GM12878 (cell line): ENCODE measurements at regions not wholly inside any gene's neighbourhood (a gene's known extent, or its start where the extent isn't known, plus 50 kb on each side); places are given as distances from the start of the nearest gene placed in this dataset.

ENCODE experiments used
- ATAC-seq: fragments of 200-7000 bp; cut with Tn5 transposase; 3 replicates; pipeline ENCODE4 v1.9.1; 2020; ENCODE audit warnings: mild to moderate bottlenecking, moderate library complexity
- BruUV-seq: library from RNA; stranded (reverse); fragments of 400-500 nt; replicated peaks from 2 replicates; lab custom pipeline; 2021; lab: Mats Ljungman, UMichigan
- CTCF ChIA-PET: fragments of 300-600 bp; sonication (Branson Sonifier 250); formaldehyde crosslinking; extraction: SDS; loops from one replicate; lab custom pipeline; 2021; ENCODE audit warnings: inconsistent platforms; lab: Yijun Ruan, JAX
- POLR2A ChIA-PET: fragments of 350-600 bp; formaldehyde crosslinking; extraction: SDS; loops from one replicate; lab custom pipeline; 2021; ENCODE audit warnings: inconsistent platforms; lab: Charles Lee
- RAD21 ChIA-PET: fragments of 300-600 bp; sonication (Branson Sonifier 250); formaldehyde crosslinking; loops from one replicate; lab custom pipeline; 2023; ENCODE audit warnings: antibody characterized with exemption; ENCODE audit not compliant: unreplicated experiment; lab: Charles Lee
- SMC1A ChIA-PET: fragments of 300-600 bp; sonication (Branson Sonifier 250); formaldehyde crosslinking; loops from one replicate; lab custom pipeline; 2023; ENCODE audit not compliant: unreplicated experiment, uncharacterized antibody; lab: Charles Lee
- DNase-seq: peaks from one replicate; pipeline ENCODE4 v3.0.0-alpha.2; 2011; ENCODE audit warnings: low read depth, low spot score
- FAIRE-seq: peaks from 3 replicates; lab custom pipeline; 2011; peaks lifted over from hg19 to GRCh38; lab: Jason Lieb, UNC
- H2AFZ ChIP-seq: 2 replicates; pipeline ENCODE4 v1.6.0; 2011; ENCODE audit warnings: low read depth, low read length, control low read depth; ENCODE audit not compliant: control insufficient read depth
- H3K27ac ChIP-seq: 2 replicates; pipeline ENCODE4 v1.5.1; 2011; ENCODE audit warnings: control low read depth; ENCODE audit not compliant: control insufficient read depth, insufficient read depth
- H3K27me3 ChIP-seq, 2 experiments: replicated peaks in 1 of 2; 2 replicates each; pipeline versions ENCODE4 v1.6.0 to v1.6.1; 2011; ENCODE audit warnings: low read length in 1 of 2; ENCODE audit not compliant: control insufficient read depth in 2 of 2, insufficient read depth in 2 of 2
- H3K36me3 ChIP-seq, 2 experiments: 2 replicates each; pipeline ENCODE4 v1.5.1; 2011; ENCODE audit warnings: low read length in 1 of 2; ENCODE audit not compliant: control insufficient read depth in 2 of 2, insufficient read depth in 2 of 2
- H3K4me1 ChIP-seq: 2 replicates; pipeline ENCODE4 v1.6.1; 2011; ENCODE audit warnings: mild to moderate bottlenecking, low read length, moderate library complexity, mixed read lengths; ENCODE audit not compliant: control insufficient read depth, insufficient read depth
- H3K4me2 ChIP-seq: 2 replicates; pipeline ENCODE4 v1.6.0; 2011; ENCODE audit warnings: control low read depth; ENCODE audit not compliant: control insufficient read depth, insufficient read depth
- H3K4me3 ChIP-seq: fragments of 200-600 bp; sonication (generic); 2 replicates; pipeline ENCODE4 v1.5.1; 2016
- H3K79me2 ChIP-seq: 2 replicates; pipeline ENCODE4 v1.6.0; 2011; ENCODE audit warnings: low read length; ENCODE audit not compliant: control insufficient read depth, insufficient read depth
- H3K9ac ChIP-seq: 2 replicates; pipeline ENCODE4 v1.8.0; 2011; ENCODE audit warnings: low read length, control low read depth, mixed read lengths; ENCODE audit not compliant: control insufficient read depth, insufficient read depth
- H3K9me3 ChIP-seq: replicated peaks from 3 replicates; pipeline ENCODE4 v1.5.1; 2011; ENCODE audit warnings: mild to moderate bottlenecking, low read length; ENCODE audit not compliant: control insufficient read depth, insufficient read depth
- H4K20me1 ChIP-seq: 2 replicates; pipeline ENCODE4 v1.6.0; 2011; ENCODE audit not compliant: control insufficient read depth, insufficient read depth
- ATF7 ChIP-seq: fragments of 450-650 bp; IDR thresholded peaks from 2 replicates; pipeline ENCODE4 v1.6.1; 2016; ENCODE audit warnings: low read depth, mild to moderate bottlenecking
- IRF4 ChIP-seq: IDR thresholded peaks from 2 replicates; pipeline ENCODE4 v1.6.1; 2011; ENCODE audit warnings: low read depth, low read length
- JUNB ChIP-seq: IDR thresholded peaks from 2 replicates; pipeline ENCODE4 v1.6.1; 2016; ENCODE audit warnings: antibody characterized with exemption, mild to moderate bottlenecking
- NR2C2 ChIP-seq: IDR thresholded peaks from 2 replicates; pipeline ENCODE4 v1.6.1; 2011; ENCODE audit warnings: borderline replicate concordance, low read depth; ENCODE audit not compliant: control insufficient read depth, insufficient read length
- RAD21 ChIP-seq: IDR thresholded peaks from 2 replicates; pipeline ENCODE4 v1.6.1; 2011; ENCODE audit warnings: mild to moderate bottlenecking, low read depth, low read length, moderate library complexity; ENCODE audit not compliant: insufficient read depth
- RBBP5 ChIP-seq: fragments of 200-600 bp; sonication (generic); conservative IDR thresholded peaks from 2 replicates; pipeline ENCODE4 v1.6.1; 2016
- SMAD1 ChIP-seq: fragments of 450-650 bp; IDR thresholded peaks from 2 replicates; pipeline ENCODE4 v1.6.1; 2018; ENCODE audit warnings: mild to moderate bottlenecking, low read depth; ENCODE audit not compliant: partially characterized antibody
- TCF12 ChIP-seq: IDR thresholded peaks from 2 replicates; pipeline ENCODE4 v1.6.1; 2011; ENCODE audit warnings: low read depth, mild to moderate bottlenecking, low read length
- YBX1 ChIP-seq: fragments of 450-650 bp; IDR thresholded peaks from 2 replicates; pipeline ENCODE4 v1.6.1; 2016; ENCODE audit warnings: antibody characterized with exemption
- ZZZ3 ChIP-seq: IDR thresholded peaks from 2 replicates; pipeline ENCODE4 v1.6.1; 2011; ENCODE audit warnings: low read depth; ENCODE audit not compliant: control insufficient read depth, insufficient read length
- WGBS: methylation state at CpG from one replicate; pipeline ENCODE4 v1.1.6; 2016; ENCODE audit warnings: low lambda C conversion rate; ENCODE audit not compliant: insufficient replicate concordance, insufficient coverage; ENCODE audit errors: missing lambda C conversion rate; 5-methylcytosine and 5-hydroxymethylcytosine counted together
- in situ Hi-C: fragments of 300-500 bp; cut with MboI; formaldehyde crosslinking; loops from 9 replicates; pipeline ENCODE4 v1.14.3; 2018; ENCODE audit warnings: mixed read lengths
- intact Hi-C: fragments of 100-400 bp; cut with micrococcal nuclease; formaldehyde crosslinking; loops from one replicate; pipeline ENCODE4 v1.14.2; 2022; ENCODE audit not compliant: unreplicated experiment
- TF ChIP-seq, protein P1 (sequence below), 3 experiments: IDR thresholded peaks in 2 of 3; conservative IDR thresholded peaks in 1 of 3; 2 replicates each; pipeline ENCODE4 v1.5.1; 2011; ENCODE audit warnings: low read depth in 3 of 3, low read length in 3 of 3, mild to moderate bottlenecking in 3 of 3, control low read depth in 2 of 3, moderate library complexity in 2 of 3, inconsistent platforms in 1 of 3, mixed read lengths in 1 of 3; ENCODE audit not compliant: control insufficient read depth in 2 of 3, insufficient read depth in 1 of 3; ENCODE audit errors: extremely low read depth in 1 of 3
- TF ChIP-seq, protein P2 (sequence below): fragments of 450-650 bp; formaldehyde crosslinking; IDR thresholded peaks from 2 replicates; pipeline ENCODE4 v1.4.0; 2022; ENCODE audit warnings: mild to moderate bottlenecking, moderate library complexity
- TF ChIP-seq, protein P3 (sequence below): fragments of 450-650 bp; IDR thresholded peaks from 2 replicates; pipeline ENCODE4 v1.6.1; 2017; ENCODE audit warnings: mild to moderate bottlenecking, moderate library complexity
- TF ChIP-seq, protein P4 (sequence below): fragments of 450-650 bp; IDR thresholded peaks from 2 replicates; pipeline ENCODE4 v1.6.1; 2018; ENCODE audit warnings: borderline replicate concordance, mild to moderate bottlenecking; ENCODE audit not compliant: partially characterized antibody

DNA sequence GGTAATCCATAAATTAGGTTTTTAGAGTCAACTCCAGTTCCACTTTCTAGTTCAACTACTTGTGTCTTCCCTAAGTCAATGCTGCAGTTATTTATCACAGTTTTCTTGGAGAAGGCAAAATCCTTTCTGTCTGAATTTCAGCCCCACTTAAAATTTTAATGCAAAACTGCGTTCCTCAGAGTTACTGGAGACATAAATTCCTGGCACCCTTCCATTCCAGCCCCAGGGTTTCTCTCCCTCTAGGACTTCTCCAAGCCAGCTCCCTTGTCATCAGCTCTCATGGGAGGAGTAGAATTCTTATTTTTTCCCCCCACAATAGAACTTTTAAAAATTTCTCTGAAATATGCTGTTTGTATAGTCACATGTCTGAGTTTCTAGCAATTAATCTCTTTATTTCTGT, 50.6 kb upstream of the PHOX2B start:
- TF ChIP-seq, protein P1, sequence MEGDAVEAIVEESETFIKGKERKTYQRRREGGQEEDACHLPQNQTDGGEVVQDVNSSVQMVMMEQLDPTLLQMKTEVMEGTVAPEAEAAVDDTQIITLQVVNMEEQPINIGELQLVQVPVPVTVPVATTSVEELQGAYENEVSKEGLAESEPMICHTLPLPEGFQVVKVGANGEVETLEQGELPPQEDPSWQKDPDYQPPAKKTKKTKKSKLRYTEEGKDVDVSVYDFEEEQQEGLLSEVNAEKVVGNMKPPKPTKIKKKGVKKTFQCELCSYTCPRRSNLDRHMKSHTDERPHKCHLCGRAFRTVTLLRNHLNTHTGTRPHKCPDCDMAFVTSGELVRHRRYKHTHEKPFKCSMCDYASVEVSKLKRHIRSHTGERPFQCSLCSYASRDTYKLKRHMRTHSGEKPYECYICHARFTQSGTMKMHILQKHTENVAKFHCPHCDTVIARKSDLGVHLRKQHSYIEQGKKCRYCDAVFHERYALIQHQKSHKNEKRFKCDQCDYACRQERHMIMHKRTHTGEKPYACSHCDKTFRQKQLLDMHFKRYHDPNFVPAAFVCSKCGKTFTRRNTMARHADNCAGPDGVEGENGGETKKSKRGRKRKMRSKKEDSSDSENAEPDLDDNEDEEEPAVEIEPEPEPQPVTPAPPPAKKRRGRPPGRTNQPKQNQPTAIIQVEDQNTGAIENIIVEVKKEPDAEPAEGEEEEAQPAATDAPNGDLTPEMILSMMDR (IDR thresholded peaks at IDR 0.05 in 2 of 3, conservative IDR thresholded peaks at IDR 0.05 in 1 of 3; ENCODE audit: control insufficient read depth in 2 of 3, extremely low read depth in 1 of 3, insufficient read depth in 1 of 3, low read depth in 3 of 3, low read length in 3 of 3), result no peak
- TF ChIP-seq NR2C2 (no peak), ZZZ3 (no peak), RBBP5 (no peak), TCF12 (no peak), IRF4 (no peak), JUNB (no peak), SMAD1 (no peak), YBX1 (no peak), ATF7 (no peak), RAD21 (no peak)
- TF ChIP-seq, protein P2, sequence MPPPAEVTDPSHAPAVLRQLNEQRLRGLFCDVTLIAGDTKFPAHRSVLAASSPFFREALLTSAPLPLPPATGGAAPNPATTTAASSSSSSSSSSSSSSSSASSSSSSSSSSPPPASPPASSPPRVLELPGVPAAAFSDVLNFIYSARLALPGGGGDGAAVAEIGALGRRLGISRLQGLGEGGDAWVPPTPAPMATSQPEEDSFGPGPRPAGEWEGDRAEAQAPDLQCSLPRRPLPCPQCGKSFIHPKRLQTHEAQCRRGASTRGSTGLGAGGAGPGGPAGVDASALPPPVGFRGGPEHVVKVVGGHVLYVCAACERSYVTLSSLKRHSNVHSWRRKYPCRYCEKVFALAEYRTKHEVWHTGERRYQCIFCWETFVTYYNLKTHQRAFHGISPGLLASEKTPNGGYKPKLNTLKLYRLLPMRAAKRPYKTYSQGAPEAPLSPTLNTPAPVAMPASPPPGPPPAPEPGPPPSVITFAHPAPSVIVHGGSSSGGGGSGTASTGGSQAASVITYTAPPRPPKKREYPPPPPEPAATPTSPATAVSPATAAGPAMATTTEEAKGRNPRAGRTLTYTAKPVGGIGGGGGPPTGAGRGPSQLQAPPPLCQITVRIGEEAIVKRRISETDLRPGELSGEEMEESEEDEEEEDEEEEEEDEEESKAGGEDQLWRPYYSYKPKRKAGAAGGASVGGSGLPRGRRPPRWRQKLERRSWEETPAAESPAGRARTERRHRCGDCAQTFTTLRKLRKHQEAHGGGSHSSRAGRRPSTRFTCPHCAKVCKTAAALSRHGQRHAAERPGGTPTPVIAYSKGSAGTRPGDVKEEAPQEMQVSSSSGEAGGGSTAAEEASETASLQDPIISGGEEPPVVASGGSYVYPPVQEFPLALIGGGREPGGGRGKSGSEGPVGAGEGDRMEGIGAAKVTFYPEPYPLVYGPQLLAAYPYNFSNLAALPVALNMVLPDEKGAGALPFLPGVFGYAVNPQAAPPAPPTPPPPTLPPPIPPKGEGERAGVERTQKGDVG (CRISPR knock-in tag), result no peak
- TF ChIP-seq, protein P3, sequence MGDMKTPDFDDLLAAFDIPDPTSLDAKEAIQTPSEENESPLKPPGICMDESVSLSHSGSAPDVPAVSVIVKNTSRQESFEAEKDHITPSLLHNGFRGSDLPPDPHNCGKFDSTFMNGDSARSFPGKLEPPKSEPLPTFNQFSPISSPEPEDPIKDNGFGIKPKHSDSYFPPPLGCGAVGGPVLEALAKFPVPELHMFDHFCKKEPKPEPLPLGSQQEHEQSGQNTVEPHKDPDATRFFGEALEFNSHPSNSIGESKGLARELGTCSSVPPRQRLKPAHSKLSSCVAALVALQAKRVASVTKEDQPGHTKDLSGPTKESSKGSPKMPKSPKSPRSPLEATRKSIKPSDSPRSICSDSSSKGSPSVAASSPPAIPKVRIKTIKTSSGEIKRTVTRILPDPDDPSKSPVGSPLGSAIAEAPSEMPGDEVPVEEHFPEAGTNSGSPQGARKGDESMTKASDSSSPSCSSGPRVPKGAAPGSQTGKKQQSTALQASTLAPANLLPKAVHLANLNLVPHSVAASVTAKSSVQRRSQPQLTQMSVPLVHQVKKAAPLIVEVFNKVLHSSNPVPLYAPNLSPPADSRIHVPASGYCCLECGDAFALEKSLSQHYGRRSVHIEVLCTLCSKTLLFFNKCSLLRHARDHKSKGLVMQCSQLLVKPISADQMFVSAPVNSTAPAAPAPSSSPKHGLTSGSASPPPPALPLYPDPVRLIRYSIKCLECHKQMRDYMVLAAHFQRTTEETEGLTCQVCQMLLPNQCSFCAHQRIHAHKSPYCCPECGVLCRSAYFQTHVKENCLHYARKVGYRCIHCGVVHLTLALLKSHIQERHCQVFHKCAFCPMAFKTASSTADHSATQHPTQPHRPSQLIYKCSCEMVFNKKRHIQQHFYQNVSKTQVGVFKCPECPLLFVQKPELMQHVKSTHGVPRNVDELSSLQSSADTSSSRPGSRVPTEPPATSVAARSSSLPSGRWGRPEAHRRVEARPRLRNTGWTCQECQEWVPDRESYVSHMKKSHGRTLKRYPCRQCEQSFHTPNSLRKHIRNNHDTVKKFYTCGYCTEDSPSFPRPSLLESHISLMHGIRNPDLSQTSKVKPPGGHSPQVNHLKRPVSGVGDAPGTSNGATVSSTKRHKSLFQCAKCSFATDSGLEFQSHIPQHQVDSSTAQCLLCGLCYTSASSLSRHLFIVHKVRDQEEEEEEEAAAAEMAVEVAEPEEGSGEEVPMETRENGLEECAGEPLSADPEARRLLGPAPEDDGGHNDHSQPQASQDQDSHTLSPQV, result no peak
- TF ChIP-seq, protein P4, sequence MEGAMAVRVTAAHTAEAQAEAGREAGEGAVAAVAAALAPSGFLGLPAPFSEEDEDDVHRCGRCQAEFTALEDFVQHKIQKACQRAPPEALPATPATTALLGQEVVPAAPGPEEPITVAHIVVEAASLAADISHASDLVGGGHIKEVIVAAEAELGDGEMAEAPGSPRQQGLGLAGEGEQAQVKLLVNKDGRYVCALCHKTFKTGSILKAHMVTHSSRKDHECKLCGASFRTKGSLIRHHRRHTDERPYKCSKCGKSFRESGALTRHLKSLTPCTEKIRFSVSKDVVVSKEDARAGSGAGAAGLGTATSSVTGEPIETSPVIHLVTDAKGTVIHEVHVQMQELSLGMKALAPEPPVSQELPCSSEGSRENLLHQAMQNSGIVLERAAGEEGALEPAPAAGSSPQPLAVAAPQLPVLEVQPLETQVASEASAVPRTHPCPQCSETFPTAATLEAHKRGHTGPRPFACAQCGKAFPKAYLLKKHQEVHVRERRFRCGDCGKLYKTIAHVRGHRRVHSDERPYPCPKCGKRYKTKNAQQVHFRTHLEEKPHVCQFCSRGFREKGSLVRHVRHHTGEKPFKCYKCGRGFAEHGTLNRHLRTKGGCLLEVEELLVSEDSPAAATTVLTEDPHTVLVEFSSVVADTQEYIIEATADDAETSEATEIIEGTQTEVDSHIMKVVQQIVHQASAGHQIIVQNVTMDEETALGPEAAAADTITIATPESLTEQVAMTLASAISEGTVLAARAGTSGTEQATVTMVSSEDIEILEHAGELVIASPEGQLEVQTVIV, result no peak
- Histone ChIP-seq H3K27me3 (peaks cover 2 to 5% of the 10 kb centered on the region in 2 experiments; a peak in 2 of 4 replicates), H3K4me2 (no peak overlapping the region), H3K27ac (no peak overlapping the region), H3K4me1 (no peaks in the 10 kb centered on the region), H3K36me3 (no peaks in the 10 kb centered on the region), H2AFZ (no peak overlapping the region), H3K4me3 (no peak overlapping the region), H3K9me3 (no peaks in the 10 kb centered on the region), H3K79me2 (no peaks in the 10 kb centered on the region), H4K20me1 (no peaks in the 10 kb centered on the region), H3K9ac (no peak overlapping the region)
- DNase-seq (no peak), ATAC-seq (no peak), FAIRE-seq (no peak)
- POLR2A ChIA-PET, result no interaction called here
- SMC1A ChIA-PET, result no interaction called here
- RAD21 ChIA-PET, result no interaction called here
- 0% methylated on average over 1 of the region's 1 CpG for WGBS
- intact Hi-C loops, result no loop called here
- in situ Hi-C loops, result no loop called here
- BruUV-seq, result no TSS peak
- CTCF ChIA-PET, result no interaction called here
